ENCODE measurements at regions not wholly inside any gene's neighbourhood (a gene's known extent, or its start where the extent isn't known, plus 50 kb on each side); places are given as distances from the start of the nearest gene placed in this dataset.

GRCh38 chr2:145431181-145431951, 911.4 kb upstream of the ZEB2 start:
- TF ChIP-seq, protein P1, sequence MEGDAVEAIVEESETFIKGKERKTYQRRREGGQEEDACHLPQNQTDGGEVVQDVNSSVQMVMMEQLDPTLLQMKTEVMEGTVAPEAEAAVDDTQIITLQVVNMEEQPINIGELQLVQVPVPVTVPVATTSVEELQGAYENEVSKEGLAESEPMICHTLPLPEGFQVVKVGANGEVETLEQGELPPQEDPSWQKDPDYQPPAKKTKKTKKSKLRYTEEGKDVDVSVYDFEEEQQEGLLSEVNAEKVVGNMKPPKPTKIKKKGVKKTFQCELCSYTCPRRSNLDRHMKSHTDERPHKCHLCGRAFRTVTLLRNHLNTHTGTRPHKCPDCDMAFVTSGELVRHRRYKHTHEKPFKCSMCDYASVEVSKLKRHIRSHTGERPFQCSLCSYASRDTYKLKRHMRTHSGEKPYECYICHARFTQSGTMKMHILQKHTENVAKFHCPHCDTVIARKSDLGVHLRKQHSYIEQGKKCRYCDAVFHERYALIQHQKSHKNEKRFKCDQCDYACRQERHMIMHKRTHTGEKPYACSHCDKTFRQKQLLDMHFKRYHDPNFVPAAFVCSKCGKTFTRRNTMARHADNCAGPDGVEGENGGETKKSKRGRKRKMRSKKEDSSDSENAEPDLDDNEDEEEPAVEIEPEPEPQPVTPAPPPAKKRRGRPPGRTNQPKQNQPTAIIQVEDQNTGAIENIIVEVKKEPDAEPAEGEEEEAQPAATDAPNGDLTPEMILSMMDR (IDR thresholded peaks at IDR 0.05): no peak
- TF ChIP-seq EZH2 (IDR thresholded peaks at IDR 0.05; ENCODE audit: borderline replicate concordance, insufficient read depth, low read depth, low read length, poor library complexity, severe bottlenecking): no peak
